HUDEP-2 (cell line): ENCODE measurements at regions not wholly inside any gene's neighbourhood (a gene's known extent, or its start where the extent isn't known, plus 50 kb on each side); places are given as distances from the start of the nearest gene placed in this dataset.

Source experiments
- DNase-seq, 76 experiments: peaks; one replicate each; lab custom pipeline; 2025; ENCODE audit not compliant: unreplicated experiment in 76 of 76; lab: John Stamatoyannopoulos, UW

- no peak for DNase-seq
These were observed 193.8 kb downstream of the SNX10 start for GRCh38 chr7:26485367-26485934.

- DNase-seq, result no peak
These were observed 194.5 kb downstream of the SNX10 start for GRCh38 chr7:26486153-26486552.

GRCh38 chr7:26487780-26488515, 196.3 kb downstream of the SNX10 start:
- DNase-seq, result no peak

- DNase-seq, result no peak
These were observed 197.7 kb downstream of the SNX10 start for GRCh38 chr7:26489391-26489790.

GRCh38 chr7:26489906-26490639, 198.4 kb downstream of the SNX10 start:
- DNase-seq, result no peak

- DNase-seq, result no peak
These were observed 199.3 kb downstream of the SNX10 start for GRCh38 chr7:26490640-26491624.

GRCh38 chr7:26492816-26493215, 201.2 kb downstream of the SNX10 start:
- DNase-seq, result no peak

GRCh38 chr7:26493737-26494428, 202.2 kb downstream of the SNX10 start:
- DNase-seq, result no peak

- DNase-seq, result no peak
These were observed 203.9 kb downstream of the SNX10 start for GRCh38 chr7:26495569-26495968.

- DNase-seq, result no peak
These were observed 206.3 kb downstream of the SNX10 start for GRCh38 chr7:26497801-26498596.

- DNase-seq, result no peak
These were observed 207.7 kb downstream of the SNX10 start for GRCh38 chr7:26499315-26499897.

GRCh38 chr7:26500749-26501352, 209.2 kb downstream of the SNX10 start:
- DNase-seq, result peak in 4 of 76 experiments; percentile 1 to 16 (median 8)

GRCh38 chr7:26504411-26505120, 212.9 kb downstream of the SNX10 start:
- DNase-seq, result no peak

- DNase-seq, result no peak
These were observed 214.5 kb downstream of the SNX10 start for GRCh38 chr7:26506196-26506595.

GRCh38 chr7:26507108-26507987, 215.7 kb downstream of the SNX10 start:
- DNase-seq, result no peak

GRCh38 chr7:26508481-26508880, 216.8 kb downstream of the SNX10 start:
- no peak for DNase-seq

GRCh38 chr7:26508917-26509316, 217.3 kb downstream of the SNX10 start:
- DNase-seq, result no peak
